Astrocyte of the spinal cord (primary cell): ENCODE measurements at regions not wholly inside any gene's neighbourhood (a gene's known extent, or its start where the extent isn't known, plus 50 kb on each side); places are given as distances from the start of the nearest gene placed in this dataset.

Source experiments
- DNase-seq: peaks from one replicate; pipeline ENCODE4 v3.0.0; 2011; ENCODE audit warnings: low read depth, low spot score
- H3K4me3 ChIP-seq: 2 replicates; pipeline ENCODE4 v1.5.1; 2011; ENCODE audit warnings: low read depth, mild to moderate bottlenecking, low read length, moderate library complexity
- CTCF ChIP-seq: IDR thresholded peaks from 2 replicates; pipeline ENCODE4 v1.5.1; 2012; ENCODE audit warnings: low read depth, mild to moderate bottlenecking, low read length, inconsistent platforms
- in situ Hi-C: cut with HindIII; loops from 2 replicates; pipeline ENCODE4 v1.10.0; 2017; ENCODE audit warnings: low sequenced_read_pairs

- peak; percentile 23 for DNase-seq
- H3K4me3 ChIP-seq: no peak overlapping the region
- in situ Hi-C loops: no loop called here
- no peak for TF ChIP-seq CTCF
Measured at GRCh38 chr5:93926831-93927620, 185.6 kb upstream of the POU5F2 start.

- in situ Hi-C loops: no loop called here
- no peak overlapping the region for H3K4me3 ChIP-seq
- no peak for TF ChIP-seq CTCF
- DNase-seq: no peak
Measured at GRCh38 chr5:93925321-93925720, 183.9 kb upstream of the POU5F2 start.

GRCh38 chr5:93924628-93925027, 183.2 kb upstream of the POU5F2 start:
- no peak overlapping the region for H3K4me3 ChIP-seq
- TF ChIP-seq CTCF: no peak
- in situ Hi-C loops: no loop called here
- peak; percentile 4 for DNase-seq

GRCh38 chr5:93922551-93922950, 181.2 kb upstream of the POU5F2 start:
- in situ Hi-C loops: no loop called here
- DNase-seq: no peak
- TF ChIP-seq CTCF: no peak
- no peak overlapping the region for H3K4me3 ChIP-seq

GRCh38 chr5:93921001-93921400, 179.6 kb upstream of the POU5F2 start:
- H3K4me3 ChIP-seq: no peak overlapping the region
- TF ChIP-seq CTCF: no peak
- in situ Hi-C loops: no loop called here
- no peak for DNase-seq

GRCh38 chr5:93916872-93917271, 175.5 kb upstream of the POU5F2 start:
- in situ Hi-C loops: no loop called here
- H3K4me3 ChIP-seq: no peak overlapping the region
- DNase-seq: no peak
- TF ChIP-seq CTCF: no peak
